Natural killer cell (primary cell): ENCODE measurements at regions not wholly inside any gene's neighbourhood (a gene's known extent, or its start where the extent isn't known, plus 50 kb on each side); places are given as distances from the start of the nearest gene placed in this dataset.
A peak's percentile ranks its signal among the peaks of the same experiment; 100 is the strongest.

Source experiments
- ATAC-seq, 3 donors: fragments of 150-1000 bp in 2 of 3; fragments of 200-7000 bp in 1 of 3; cut with Tn5 transposase; 1 replicate in 1 of 3; 2 replicates in 2 of 3; pipeline ENCODE4 v1.10.0; 2021; ENCODE audit warnings: mild to moderate bottlenecking in 2 of 3, moderate library complexity in 2 of 3
- DNase-seq, 2 donors: peaks; one replicate each; pipeline versions ENCODE4 v3.0.0 to v3.0.0-alpha.2; 2013 to 2021; ENCODE audit warnings: mixed read lengths in 1 of 2
- H3K27ac ChIP-seq: one replicate; pipeline ENCODE4 v1.5.1; 2013; ENCODE audit warnings: mild to moderate bottlenecking, low read length
- H3K27me3 ChIP-seq: one replicate; pipeline ENCODE4 v1.6.1; 2013; ENCODE audit warnings: low read length; ENCODE audit not compliant: control insufficient read depth, insufficient read depth
- H3K36me3 ChIP-seq: one replicate; pipeline ENCODE4 v1.6.1; 2013; ENCODE audit warnings: low read length; ENCODE audit not compliant: control insufficient read depth, insufficient read depth
- H3K4me1 ChIP-seq: one replicate; pipeline ENCODE4 v1.6.1; 2013; ENCODE audit warnings: low read length; ENCODE audit not compliant: control insufficient read depth, insufficient read depth
- H3K4me3 ChIP-seq: one replicate; pipeline ENCODE4 v1.5.1; 2013; ENCODE audit warnings: low read length
- H3K9me3 ChIP-seq: one replicate; pipeline ENCODE4 v1.6.1; 2013; ENCODE audit warnings: low read length; ENCODE audit not compliant: control insufficient read depth, insufficient read depth
- H3K27ac Mint-ChIP-seq, 2 donors: one replicate each; pipeline ENCODE4 v1.8.0; 2022; ENCODE audit warnings: mild to moderate bottlenecking in 2 of 2, mixed read lengths in 2 of 2, moderate library complexity in 1 of 2
- H3K27me3 Mint-ChIP-seq, 2 donors: one replicate each; pipeline ENCODE4 v1.8.0; 2022; ENCODE audit warnings: low read depth in 2 of 2, mixed read lengths in 2 of 2
- H3K36me3 Mint-ChIP-seq: one replicate; pipeline ENCODE4 v1.8.0; 2022; ENCODE audit warnings: mixed read lengths
- H3K4me1 Mint-ChIP-seq, 2 donors: one replicate each; pipeline ENCODE4 v1.8.0; 2022; ENCODE audit warnings: mixed read lengths in 2 of 2
- H3K4me3 Mint-ChIP-seq: one replicate; pipeline ENCODE4 v1.8.0; 2022; ENCODE audit warnings: mild to moderate bottlenecking, moderate library complexity, mixed read lengths
- H3K9me3 Mint-ChIP-seq, 2 donors: one replicate each; pipeline ENCODE4 v1.8.0; 2022; ENCODE audit warnings: mixed read lengths in 2 of 2
- WGBS: methylation state at CpG from one replicate; pipeline ENCODE4 v1.1.7; 2013; ENCODE audit warnings: missing lambda C conversion rate; ENCODE audit not compliant: insufficient coverage; 5-methylcytosine and 5-hydroxymethylcytosine counted together
- intact Hi-C: fragments of 100-400 bp; cut with micrococcal nuclease; formaldehyde crosslinking; loops from one replicate; pipeline ENCODE4 v1.14.2; 2022
- TF ChIP-seq, protein P1 (sequence below): fragments of 200-600 bp; IDR thresholded peaks from one replicate; pipeline ENCODE4 v1.8.0; 2022; ENCODE audit warnings: antibody characterized with exemption

DNA sequence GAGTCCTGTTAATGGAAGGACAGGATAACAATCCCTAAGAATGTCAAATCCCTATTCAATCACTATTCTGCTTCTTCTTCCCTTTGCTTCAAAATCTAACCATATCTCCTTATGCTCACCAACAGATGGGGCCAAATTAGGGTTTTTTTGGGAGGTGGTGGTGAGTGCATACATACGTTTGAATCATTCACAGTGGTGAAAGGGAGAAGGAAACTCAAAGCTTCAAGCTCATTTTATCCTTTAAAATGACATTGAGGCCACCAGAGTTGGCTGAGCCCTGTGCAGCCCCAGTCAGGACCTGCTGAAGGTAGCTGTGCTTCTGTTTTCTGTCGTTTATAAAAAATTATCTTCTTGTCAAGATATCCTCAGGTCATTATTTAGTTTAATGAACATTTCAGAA lies 607.5 kb upstream of the AGTR1 start:
- DNase-seq: no peak

DNA sequence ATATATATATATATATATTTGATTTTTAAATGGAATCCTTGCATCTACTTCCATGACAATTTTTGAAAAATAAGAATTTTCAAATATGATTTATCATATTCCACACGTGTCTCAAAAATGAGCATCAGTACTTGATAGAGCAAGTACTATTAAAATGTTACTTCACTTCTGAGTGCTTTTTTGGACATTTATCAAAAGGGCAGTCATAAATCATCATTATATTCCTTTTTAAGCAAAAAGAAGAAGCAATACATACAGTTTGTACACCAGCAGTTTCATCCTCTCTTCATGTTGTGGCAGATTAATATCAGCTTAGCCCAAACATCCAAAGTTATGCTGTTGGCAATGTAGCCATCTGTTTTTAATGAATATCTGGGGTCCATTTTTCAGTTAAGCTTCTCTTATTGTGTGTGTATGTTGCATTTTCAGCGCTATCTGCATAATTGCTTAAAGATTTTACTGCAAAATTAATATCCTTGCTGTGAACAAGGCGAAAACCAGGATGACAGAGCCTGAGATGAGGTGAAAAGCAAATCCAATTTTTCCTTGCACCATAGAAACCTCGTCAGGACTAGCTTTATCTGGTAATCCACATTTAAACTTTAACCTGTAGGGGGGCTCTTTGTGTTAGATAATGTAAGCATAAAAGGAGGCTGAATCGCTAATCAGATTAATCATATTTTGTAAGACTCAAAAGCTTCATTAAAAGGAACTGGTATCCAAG lies 604.9 kb upstream of the AGTR1 start:
- H3K4me1 Mint-ChIP-seq: peaks cover 8 to 18% of the 10 kb centered on the region in 2 donors
- H3K27me3 Mint-ChIP-seq: peaks cover 0 to 2% of the 10 kb centered on the region in 2 donors
- Histone ChIP-seq H3K36me3 (no peaks in the 10 kb centered on the region), H3K4me3 (no peak overlapping the region), H3K4me1 (peaks cover 3% of the 10 kb centered on the region), H3K9me3 (no peaks in the 10 kb centered on the region), H3K27me3 (no peaks in the 10 kb centered on the region), H3K27ac (no peak overlapping the region)
- H3K9me3 Mint-ChIP-seq: peaks cover 2 to 5% of the 10 kb centered on the region in 2 donors
- 80% methylated on average over 3 of the region's 5 CpGs for WGBS
- TF ChIP-seq, protein P1, sequence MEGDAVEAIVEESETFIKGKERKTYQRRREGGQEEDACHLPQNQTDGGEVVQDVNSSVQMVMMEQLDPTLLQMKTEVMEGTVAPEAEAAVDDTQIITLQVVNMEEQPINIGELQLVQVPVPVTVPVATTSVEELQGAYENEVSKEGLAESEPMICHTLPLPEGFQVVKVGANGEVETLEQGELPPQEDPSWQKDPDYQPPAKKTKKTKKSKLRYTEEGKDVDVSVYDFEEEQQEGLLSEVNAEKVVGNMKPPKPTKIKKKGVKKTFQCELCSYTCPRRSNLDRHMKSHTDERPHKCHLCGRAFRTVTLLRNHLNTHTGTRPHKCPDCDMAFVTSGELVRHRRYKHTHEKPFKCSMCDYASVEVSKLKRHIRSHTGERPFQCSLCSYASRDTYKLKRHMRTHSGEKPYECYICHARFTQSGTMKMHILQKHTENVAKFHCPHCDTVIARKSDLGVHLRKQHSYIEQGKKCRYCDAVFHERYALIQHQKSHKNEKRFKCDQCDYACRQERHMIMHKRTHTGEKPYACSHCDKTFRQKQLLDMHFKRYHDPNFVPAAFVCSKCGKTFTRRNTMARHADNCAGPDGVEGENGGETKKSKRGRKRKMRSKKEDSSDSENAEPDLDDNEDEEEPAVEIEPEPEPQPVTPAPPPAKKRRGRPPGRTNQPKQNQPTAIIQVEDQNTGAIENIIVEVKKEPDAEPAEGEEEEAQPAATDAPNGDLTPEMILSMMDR: no peak
- ATAC-seq (no peak), DNase-seq (no peak)
- no peak overlapping the region for H3K27ac Mint-ChIP-seq
- intact Hi-C loops: no loop called here
- H3K36me3 Mint-ChIP-seq: peaks cover 4% of the 10 kb centered on the region
- H3K4me3 Mint-ChIP-seq: no peak overlapping the region

More for the DNA sequence above, 607.5 kb upstream of the AGTR1 start:
- Histone ChIP-seq H3K9me3 (no peaks in the 10 kb centered on the region), H3K4me3 (no peak overlapping the region), H3K27me3 (no peaks in the 10 kb centered on the region), H3K27ac (no peak overlapping the region), H3K4me1 (peaks cover 3% of the 10 kb centered on the region), H3K36me3 (no peaks in the 10 kb centered on the region)
- peaks cover 2% of the 10 kb centered on the region in 2 donors for H3K9me3 Mint-ChIP-seq
- ATAC-seq: no peak
- H3K4me1 Mint-ChIP-seq: peaks cover 8 to 22% of the 10 kb centered on the region in 2 donors
- H3K27me3 Mint-ChIP-seq: peaks cover 0 to 2% of the 10 kb centered on the region in 2 donors
- TF ChIP-seq, protein P1: no peak
- intact Hi-C loops: no loop called here
- H3K4me3 Mint-ChIP-seq: no peak overlapping the region
- peak overlapping the region; percentile 38 to 49 for H3K27ac Mint-ChIP-seq
- WGBS: 57% methylated on average over 1 of the region's 2 CpGs
- peaks cover 3% of the 10 kb centered on the region for H3K36me3 Mint-ChIP-seq

DNA sequence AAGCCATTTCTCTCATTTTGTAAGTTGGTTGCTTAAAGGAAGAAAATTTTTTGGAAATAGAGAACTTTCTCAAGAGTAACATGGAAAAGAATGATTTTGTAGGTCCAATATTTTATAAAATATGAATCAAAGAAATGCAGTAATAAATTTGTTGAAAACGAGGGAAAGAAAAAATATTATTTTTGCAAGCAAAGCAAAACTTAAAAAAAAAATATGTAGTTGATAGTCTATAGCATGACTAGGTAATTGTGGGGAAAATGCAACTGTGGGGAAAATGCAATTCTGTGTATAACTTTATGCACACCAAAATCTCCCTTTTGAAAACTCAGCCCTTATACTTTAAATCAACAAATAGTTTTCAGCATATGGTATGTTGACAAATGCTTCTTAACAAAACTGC lies 604.0 kb upstream of the AGTR1 start:
- no peak overlapping the region for H3K27ac Mint-ChIP-seq
- TF ChIP-seq, protein P1: no peak
- Histone ChIP-seq H3K27me3 (no peaks in the 10 kb centered on the region), H3K4me3 (no peak overlapping the region), H3K4me1 (peaks cover 3% of the 10 kb centered on the region), H3K36me3 (no peaks in the 10 kb centered on the region), H3K9me3 (no peaks in the 10 kb centered on the region), H3K27ac (no peak overlapping the region)
- peaks cover 0 to 2% of the 10 kb centered on the region in 2 donors for H3K27me3 Mint-ChIP-seq
- H3K36me3 Mint-ChIP-seq: peaks cover 4% of the 10 kb centered on the region
- intact Hi-C loops: no loop called here
- H3K4me1 Mint-ChIP-seq: peaks cover 8 to 13% of the 10 kb centered on the region in 2 donors
- ATAC-seq (no peak), DNase-seq (no peak)
- H3K9me3 Mint-ChIP-seq: peaks cover 2 to 5% of the 10 kb centered on the region in 2 donors
- WGBS: no CpG with 5 or more reads among the region's 1 CpG
- no peak overlapping the region for H3K4me3 Mint-ChIP-seq

DNA sequence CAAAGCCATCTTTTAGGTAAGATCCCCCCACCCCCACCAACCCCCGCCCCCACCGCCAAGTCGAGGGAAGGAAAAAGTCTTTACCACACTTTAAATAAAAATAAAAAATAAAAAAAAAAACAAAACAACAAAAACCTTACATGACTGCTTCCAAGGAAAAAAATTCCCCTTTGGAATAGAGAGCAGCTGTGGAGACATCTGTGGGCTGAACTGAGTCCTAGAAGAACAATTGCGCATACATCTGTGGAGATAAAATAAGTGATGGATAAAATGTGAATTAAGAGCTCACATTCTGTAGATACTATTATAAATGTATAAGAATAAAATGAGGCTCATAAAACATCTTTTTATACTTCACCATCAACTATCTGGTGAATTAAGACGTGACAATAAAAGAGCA lies 601.7 kb upstream of the AGTR1 start:
- Mint-ChIP-seq H3K4me3 (no peak overlapping the region), H3K9me3 (peaks cover 2 to 5% of the 10 kb centered on the region in 2 donors), H3K27ac (no peak overlapping the region), H3K4me1 (no peaks in the 10 kb centered on the region), H3K27me3 (peaks cover 0 to 2% of the 10 kb centered on the region in 2 donors), H3K36me3 (peaks cover 4% of the 10 kb centered on the region)
- Histone ChIP-seq H3K4me3 (no peak overlapping the region), H3K36me3 (no peaks in the 10 kb centered on the region), H3K27ac (no peak overlapping the region), H3K27me3 (no peaks in the 10 kb centered on the region), H3K9me3 (no peaks in the 10 kb centered on the region), H3K4me1 (no peaks in the 10 kb centered on the region)
- 58% methylated on average over 1 of the region's 5 CpGs for WGBS
- no peak for DNase-seq
- no peak for ATAC-seq
- TF ChIP-seq, protein P1: no peak
- intact Hi-C loops: no loop called here
